HL-60/S4 (cell line): ENCODE measurements at regions not wholly inside any gene's neighbourhood (a gene's known extent, or its start where the extent isn't known, plus 50 kb on each side); places are given as distances from the start of the nearest gene placed in this dataset.
"Not testable (repeated sequence)": the region's sequence is repeated elsewhere in the genome, so short reads cannot be mapped to it uniquely, and the experiment has no call there.

ENCODE experiments used
- in situ Hi-C: fragments of 300-500 bp; cut with MboI; formaldehyde crosslinking; loops from 2 replicates; pipeline ENCODE4 v1.14.3; 2022; ENCODE audit warnings: low sequenced_read_pairs

- in situ Hi-C loops, result no loop called here
Measured at GRCh38 chr15:39396979-39397615, 183.8 kb upstream of the THBS1 start.

- in situ Hi-C loops, result no loop called here
Measured at GRCh38 chr15:39397883-39398282, 183.0 kb upstream of the THBS1 start.

GRCh38 chr15:39399600-39399999 lies 181.3 kb upstream of the THBS1 start:
- in situ Hi-C loops, result no loop called here

GRCh38 chr15:39400002-39400401 lies 180.9 kb upstream of the THBS1 start:
- in situ Hi-C loops, result no loop called here

- in situ Hi-C loops, result no loop called here
Measured at GRCh38 chr15:39400821-39401550, 179.9 kb upstream of the THBS1 start.

GRCh38 chr15:39403640-39404117 lies 177.2 kb upstream of the THBS1 start:
- in situ Hi-C loops, result no loop called here

- in situ Hi-C loops, result no loop called here
Measured at GRCh38 chr15:39404767-39405181, 176.1 kb upstream of the THBS1 start.

- in situ Hi-C loops, result no loop called here
Measured at GRCh38 chr15:39406485-39406884, 174.4 kb upstream of the THBS1 start.

- in situ Hi-C loops, result no loop called here
Measured at GRCh38 chr15:39407116-39407515, 173.8 kb upstream of the THBS1 start.

GRCh38 chr15:39409876-39410530 lies 170.9 kb upstream of the THBS1 start:
- in situ Hi-C loops, result no loop called here

- in situ Hi-C loops, result no loop called here
Measured at GRCh38 chr15:39411102-39411989, 169.5 kb upstream of the THBS1 start.

- in situ Hi-C loops, result no loop called here
Measured at GRCh38 chr15:39413558-39413957, 167.3 kb upstream of the THBS1 start.

- in situ Hi-C loops, result no loop called here
Measured at GRCh38 chr15:39414201-39414600, 166.7 kb upstream of the THBS1 start.

GRCh38 chr15:39415634-39416033 lies 165.2 kb upstream of the THBS1 start:
- in situ Hi-C loops, result no loop called here

GRCh38 chr15:39416258-39416657 lies 164.6 kb upstream of the THBS1 start:
- in situ Hi-C loops, result no loop called here

GRCh38 chr15:39417366-39418134 lies 163.3 kb upstream of the THBS1 start:
- in situ Hi-C loops, result no loop called here

- in situ Hi-C loops, result no loop called here
Measured at GRCh38 chr15:39419651-39420050, 161.2 kb upstream of the THBS1 start.

- in situ Hi-C loops, result not testable (repeated sequence)
Measured at GRCh38 chr15:39420123-39420852, 160.6 kb upstream of the THBS1 start.

- in situ Hi-C loops, result not testable (repeated sequence)
Measured at GRCh38 chr15:39420853-39421192, 160.1 kb upstream of the THBS1 start.
